Parathyroid adenoma (tissue), 2 donors: ENCODE measurements at regions not wholly inside any gene's neighbourhood (a gene's known extent, or its start where the extent isn't known, plus 50 kb on each side); places are given as distances from the start of the nearest gene placed in this dataset.

Experiments used
- H2AFZ ChIP-seq: fragments of 300-600 bp; sonication (generic); one replicate; pipeline ENCODE4 v1.7.0; 2017; ENCODE audit warnings: antibody characterized with exemption, mild to moderate bottlenecking
- H3K27ac ChIP-seq: fragments of 300-600 bp; sonication (generic); one replicate; pipeline ENCODE4 v1.7.0; 2017
- H3K27me3 ChIP-seq: fragments of 300-600 bp; sonication (generic); one replicate; pipeline ENCODE4 v1.7.0; 2017; ENCODE audit warnings: low read length; ENCODE audit not compliant: control insufficient read depth, insufficient read depth
- H3K36me3 ChIP-seq: fragments of 300-600 bp; sonication (generic); one replicate; pipeline ENCODE4 v1.7.0; 2017; ENCODE audit warnings: low read length; ENCODE audit not compliant: control insufficient read depth, insufficient read depth
- H3K4me1 ChIP-seq: fragments of 300-600 bp; sonication (generic); one replicate; pipeline ENCODE4 v1.7.0; 2017; ENCODE audit warnings: control low read depth
- H3K4me2 ChIP-seq: fragments of 300-600 bp; sonication (generic); one replicate; pipeline ENCODE4 v1.7.0; 2017; ENCODE audit warnings: low read length
- H3K4me3 ChIP-seq: fragments of 300-600 bp; sonication (generic); one replicate; pipeline ENCODE4 v1.7.0; 2017; ENCODE audit warnings: low read depth, low read length
- H3K79me2 ChIP-seq: fragments of 300-600 bp; sonication (generic); one replicate; pipeline ENCODE4 v1.7.0; 2017; ENCODE audit warnings: control low read depth
- H3K9ac ChIP-seq: fragments of 300-600 bp; sonication (generic); one replicate; pipeline ENCODE4 v1.7.0; 2017; ENCODE audit warnings: mild to moderate bottlenecking
- H3K9me3 ChIP-seq: fragments of 300-600 bp; sonication (generic); one replicate; pipeline ENCODE4 v1.7.0; 2017; ENCODE audit warnings: low read length; ENCODE audit not compliant: control insufficient read depth
- TF ChIP-seq, protein P1 (sequence below): fragments of 300-600 bp; sonication (generic); IDR thresholded peaks from one replicate; pipeline ENCODE4 v1.7.0; 2017; ENCODE audit warnings: antibody characterized with exemption, mild to moderate bottlenecking
- donor health status: primary hyperparathyroidism.

DNA sequence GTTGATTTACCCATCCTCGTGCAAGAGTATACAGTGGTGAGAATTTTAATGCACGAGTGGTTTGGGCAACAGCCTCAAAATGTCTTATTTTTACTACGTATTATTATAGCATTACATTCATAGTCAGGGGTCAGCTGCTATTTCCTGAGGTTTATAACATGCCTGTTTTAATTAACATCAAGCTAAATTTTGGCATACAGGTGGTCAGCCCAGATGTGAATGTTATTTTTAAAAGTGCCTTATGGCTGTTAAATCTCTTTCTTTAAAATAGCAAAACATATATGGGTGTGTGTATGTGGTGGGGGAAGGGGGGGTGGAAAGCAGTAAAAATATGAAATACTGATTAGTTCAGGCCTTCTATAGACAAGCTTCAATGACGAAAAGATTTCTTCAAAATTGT, 424.5 kb upstream of the CLINT1 start:
- Histone ChIP-seq H3K27me3 (no peaks in the 10 kb centered on the region), H3K9me3 (no peaks in the 10 kb centered on the region), H3K4me1 (no peaks in the 10 kb centered on the region), H2AFZ (no peak overlapping the region), H3K79me2 (no peaks in the 10 kb centered on the region), H3K4me3 (no peak overlapping the region), H3K27ac (no peak overlapping the region), H3K36me3 (no peaks in the 10 kb centered on the region), H3K4me2 (no peak overlapping the region), H3K9ac (no peak overlapping the region)
- TF ChIP-seq, protein P1, sequence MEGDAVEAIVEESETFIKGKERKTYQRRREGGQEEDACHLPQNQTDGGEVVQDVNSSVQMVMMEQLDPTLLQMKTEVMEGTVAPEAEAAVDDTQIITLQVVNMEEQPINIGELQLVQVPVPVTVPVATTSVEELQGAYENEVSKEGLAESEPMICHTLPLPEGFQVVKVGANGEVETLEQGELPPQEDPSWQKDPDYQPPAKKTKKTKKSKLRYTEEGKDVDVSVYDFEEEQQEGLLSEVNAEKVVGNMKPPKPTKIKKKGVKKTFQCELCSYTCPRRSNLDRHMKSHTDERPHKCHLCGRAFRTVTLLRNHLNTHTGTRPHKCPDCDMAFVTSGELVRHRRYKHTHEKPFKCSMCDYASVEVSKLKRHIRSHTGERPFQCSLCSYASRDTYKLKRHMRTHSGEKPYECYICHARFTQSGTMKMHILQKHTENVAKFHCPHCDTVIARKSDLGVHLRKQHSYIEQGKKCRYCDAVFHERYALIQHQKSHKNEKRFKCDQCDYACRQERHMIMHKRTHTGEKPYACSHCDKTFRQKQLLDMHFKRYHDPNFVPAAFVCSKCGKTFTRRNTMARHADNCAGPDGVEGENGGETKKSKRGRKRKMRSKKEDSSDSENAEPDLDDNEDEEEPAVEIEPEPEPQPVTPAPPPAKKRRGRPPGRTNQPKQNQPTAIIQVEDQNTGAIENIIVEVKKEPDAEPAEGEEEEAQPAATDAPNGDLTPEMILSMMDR, result no peak

DNA sequence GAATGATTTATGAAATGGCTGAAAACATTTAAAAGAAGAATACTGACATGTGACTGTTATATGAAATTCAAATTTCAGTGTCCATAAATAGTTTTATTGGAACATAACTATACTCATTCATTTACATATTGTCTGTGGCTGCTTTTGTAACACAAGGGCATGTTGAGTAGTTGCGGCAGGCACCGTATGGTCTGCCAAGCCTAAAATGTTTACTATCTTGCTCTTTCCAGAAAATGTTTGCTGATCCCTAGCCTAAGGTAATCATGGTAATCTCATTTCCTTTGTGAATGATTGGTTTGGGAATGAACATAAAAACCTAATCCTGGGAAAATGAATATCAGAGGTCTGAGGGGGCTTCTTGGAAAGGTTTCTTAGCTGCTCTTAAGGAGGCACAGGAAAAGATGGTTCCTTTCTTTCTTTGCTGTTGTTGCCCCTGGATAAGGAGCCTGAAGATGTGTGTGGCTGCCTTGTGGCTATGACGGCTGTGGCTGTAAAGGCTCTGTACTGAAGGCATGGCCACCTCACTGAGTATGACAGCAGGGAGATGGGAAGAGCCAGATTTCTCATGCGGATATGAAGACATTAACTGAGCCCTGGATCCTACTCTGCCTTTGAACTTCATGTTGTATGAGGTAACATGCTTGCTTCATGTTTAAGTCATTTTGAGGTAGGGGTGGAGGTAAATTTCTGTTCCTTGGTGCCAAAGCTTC, 419.4 kb upstream of the CLINT1 start:
- no peak overlapping the region for H2AFZ ChIP-seq
- no peak overlapping the region for H3K4me3 ChIP-seq
- H3K27me3 ChIP-seq, result no peaks in the 10 kb centered on the region
- no peak overlapping the region for H3K4me2 ChIP-seq
- no peak overlapping the region for H3K27ac ChIP-seq
- H3K9ac ChIP-seq, result no peak overlapping the region
- no peaks in the 10 kb centered on the region for H3K9me3 ChIP-seq
- H3K36me3 ChIP-seq, result no peaks in the 10 kb centered on the region
- TF ChIP-seq, protein P1, result no peak
- no peaks in the 10 kb centered on the region for H3K79me2 ChIP-seq
- H3K4me1 ChIP-seq, result no peaks in the 10 kb centered on the region

DNA sequence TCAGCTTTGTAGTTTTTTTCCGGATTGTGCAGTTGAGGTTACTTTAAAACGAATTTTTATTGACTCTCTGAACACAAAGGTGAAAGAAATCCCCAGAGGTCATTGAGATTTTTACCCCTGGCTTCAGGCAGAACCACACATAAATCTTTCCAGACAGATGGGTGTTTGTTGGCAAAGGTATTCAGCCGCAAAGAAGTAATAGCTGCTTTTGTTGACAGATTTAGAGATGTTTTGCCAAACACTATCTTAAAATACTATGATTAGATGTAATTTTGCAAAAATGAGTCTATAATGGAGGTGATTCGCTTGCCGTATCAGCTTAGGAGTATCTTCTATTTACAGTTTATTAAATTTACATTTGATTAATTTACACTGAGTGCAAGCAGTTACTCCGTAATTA, 418.3 kb upstream of the CLINT1 start:
- Histone ChIP-seq H3K9me3 (no peaks in the 10 kb centered on the region), H2AFZ (no peak overlapping the region), H3K4me2 (no peak overlapping the region), H3K27ac (no peak overlapping the region), H3K4me1 (no peaks in the 10 kb centered on the region), H3K79me2 (no peaks in the 10 kb centered on the region), H3K36me3 (no peaks in the 10 kb centered on the region), H3K27me3 (no peaks in the 10 kb centered on the region), H3K9ac (no peak overlapping the region), H3K4me3 (no peak overlapping the region)
- TF ChIP-seq, protein P1, result no peak

DNA sequence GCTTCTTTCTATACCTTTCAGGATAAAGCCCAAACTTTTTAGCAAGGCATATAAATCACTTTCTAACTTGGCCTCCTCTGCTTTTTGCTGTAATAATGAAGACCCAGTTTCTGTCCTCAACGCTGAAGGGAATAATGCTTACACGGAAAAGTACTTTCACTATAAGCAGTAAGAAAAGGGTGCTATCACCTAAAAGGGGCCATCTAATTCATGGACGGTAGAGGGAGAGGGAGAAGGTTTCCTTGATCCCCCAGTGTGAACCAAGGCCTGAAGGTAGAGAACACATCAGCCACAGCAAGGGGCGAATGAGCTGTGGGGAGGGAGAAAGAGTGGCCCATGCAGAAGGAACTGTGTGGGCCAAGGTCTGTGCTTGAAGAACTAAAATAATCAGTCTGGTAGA, 417.7 kb upstream of the CLINT1 start:
- Histone ChIP-seq H3K36me3 (no peaks in the 10 kb centered on the region), H3K4me2 (no peak overlapping the region), H3K9me3 (no peaks in the 10 kb centered on the region), H3K27me3 (no peaks in the 10 kb centered on the region), H3K4me3 (no peak overlapping the region), H3K4me1 (no peaks in the 10 kb centered on the region), H3K9ac (no peak overlapping the region), H2AFZ (no peak overlapping the region), H3K79me2 (no peaks in the 10 kb centered on the region), H3K27ac (no peak overlapping the region)
- TF ChIP-seq, protein P1, result no peak

DNA sequence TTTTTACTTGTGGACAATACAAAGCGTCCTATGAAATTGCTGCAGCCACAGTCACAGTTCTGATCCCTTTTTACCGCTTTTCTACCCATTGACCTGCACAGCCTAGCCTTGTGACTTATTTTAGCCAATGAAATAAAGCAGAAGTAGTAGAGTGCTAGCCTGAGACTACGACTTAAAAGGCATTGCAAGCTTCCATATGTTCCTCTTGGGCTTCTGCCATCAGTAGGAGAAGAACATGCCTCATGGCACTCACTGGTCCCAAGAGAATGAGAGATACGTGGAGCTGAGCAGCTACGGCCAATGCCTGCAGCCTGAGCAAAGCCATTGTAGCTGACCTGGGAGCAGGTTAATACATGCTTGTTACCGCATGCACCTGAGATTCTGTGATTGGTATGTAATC, 416.6 kb upstream of the CLINT1 start:
- Histone ChIP-seq H3K27ac (no peak overlapping the region), H3K9ac (no peak overlapping the region), H3K79me2 (no peaks in the 10 kb centered on the region), H3K4me1 (no peaks in the 10 kb centered on the region), H3K9me3 (no peaks in the 10 kb centered on the region), H2AFZ (no peak overlapping the region), H3K27me3 (no peaks in the 10 kb centered on the region), H3K36me3 (no peaks in the 10 kb centered on the region), H3K4me2 (no peak overlapping the region), H3K4me3 (no peak overlapping the region)
- TF ChIP-seq, protein P1, result no peak
